GM12892 (cell line): ENCODE measurements at regions not wholly inside any gene's neighbourhood (a gene's known extent, or its start where the extent isn't known, plus 50 kb on each side); places are given as distances from the start of the nearest gene placed in this dataset.

Source experiments
- POLR2A ChIP-seq: IDR thresholded peaks from 2 replicates; pipeline ENCODE4 v1.6.1; 2011; ENCODE audit warnings: low read depth, low read length, control low read depth
- POLR2AphosphoS5 ChIP-seq: IDR thresholded peaks from 2 replicates; pipeline ENCODE4 v1.6.1; 2011; ENCODE audit warnings: low read depth, low read length, control low read depth
- TAF1 ChIP-seq: IDR thresholded peaks from 2 replicates; pipeline ENCODE4 v1.6.1; 2011; ENCODE audit warnings: low read depth, mild to moderate bottlenecking, control low read depth, low read length, borderline replicate concordance

GRCh38 chrX:115409551-115409950 lies 120.0 kb downstream of the LUZP4 start:
- no peak for TF ChIP-seq POLR2AphosphoS5
- no peak for TF ChIP-seq POLR2A
- TF ChIP-seq TAF1 = no peak
